Prostate gland (tissue), 2 donors: ENCODE measurements at regions not wholly inside any gene's neighbourhood (a gene's known extent, or its start where the extent isn't known, plus 50 kb on each side); places are given as distances from the start of the nearest gene placed in this dataset.

Source experiments
- DNase-seq: peaks from one replicate; pipeline ENCODE4 v3.0.0-alpha.2; 2019; ENCODE audit warnings: low spot score
- H3K27ac ChIP-seq, 2 donors: fragments of 200-600 bp; sonication (generic); 2 replicates each; pipeline ENCODE4 v1.5.1; 2017 to 2019
- H3K27me3 ChIP-seq: fragments of 200-600 bp; sonication (generic); replicated peaks from 2 replicates; pipeline ENCODE4 v1.5.1; 2019; ENCODE audit not compliant: insufficient read depth
- H3K36me3 ChIP-seq, 2 donors: fragments of 200-600 bp; sonication (generic); 1 replicate in 1 of 2; 2 replicates in 1 of 2; pipeline versions ENCODE4 v1.5.1 to v1.8.1; 2017 to 2019
- H3K4me1 ChIP-seq: fragments of 200-600 bp; sonication (generic); replicated peaks from 2 replicates; pipeline ENCODE4 v1.5.1; 2019
- H3K4me3 ChIP-seq, 2 donors: fragments of 200-600 bp; sonication (generic); 2 replicates each; pipeline ENCODE4 v1.5.1; 2017 to 2019
- H3K9me3 ChIP-seq: fragments of 200-600 bp; sonication (generic); 2 replicates; pipeline ENCODE4 v1.5.1; 2017
- CTCF ChIP-seq, 4 experiments: fragments of 200-600 bp in 2 of 4; fragments of 450-650 bp in 2 of 4; sonication (generic) in 2 of 4; IDR thresholded peaks; 1 replicate in 3 of 4; 2 replicates in 1 of 4; pipeline ENCODE4 v1.5.1; 2016 to 2019; ENCODE audit warnings: antibody characterized with exemption in 4 of 4, mild to moderate bottlenecking in 2 of 4, moderate library complexity in 2 of 4
- POLR2A ChIP-seq: fragments of 450-650 bp; IDR thresholded peaks from one replicate; pipeline ENCODE4 v1.6.1; 2016; ENCODE audit warnings: antibody characterized with exemption, mild to moderate bottlenecking
- POLR2AphosphoS5 ChIP-seq: sonication (generic); formaldehyde crosslinking; IDR thresholded peaks from one replicate; pipeline ENCODE4 v1.6.1; 2017; ENCODE audit warnings: antibody characterized with exemption
- WGBS: methylation state at CpG from one replicate; pipeline ENCODE4 v1.1.5; 2018; 5-methylcytosine and 5-hydroxymethylcytosine counted together
- intact Hi-C: fragments of 100-400 bp; cut with DNase I; formaldehyde crosslinking; loops from one replicate; pipeline ENCODE4 v1.14.2; 2022

GRCh38 chr4:180455226-180455625 lies 1788.0 kb upstream of the TENM3 start:
- Histone ChIP-seq H3K27ac (no peak overlapping the region), H3K27me3 (no peaks in the 10 kb centered on the region), H3K9me3 (no peaks in the 10 kb centered on the region), H3K4me3 (no peak overlapping the region), H3K4me1 (no peaks in the 10 kb centered on the region), H3K36me3 (no peaks in the 10 kb centered on the region)
- intact Hi-C loops, result no loop called here
- TF ChIP-seq POLR2A (no peak), CTCF (IDR thresholded peaks at IDR 0.05) (no peak), POLR2AphosphoS5 (no peak)
- 44% methylated on average over 3 of the region's 3 CpGs for WGBS
- DNase-seq, result no peak

DNA sequence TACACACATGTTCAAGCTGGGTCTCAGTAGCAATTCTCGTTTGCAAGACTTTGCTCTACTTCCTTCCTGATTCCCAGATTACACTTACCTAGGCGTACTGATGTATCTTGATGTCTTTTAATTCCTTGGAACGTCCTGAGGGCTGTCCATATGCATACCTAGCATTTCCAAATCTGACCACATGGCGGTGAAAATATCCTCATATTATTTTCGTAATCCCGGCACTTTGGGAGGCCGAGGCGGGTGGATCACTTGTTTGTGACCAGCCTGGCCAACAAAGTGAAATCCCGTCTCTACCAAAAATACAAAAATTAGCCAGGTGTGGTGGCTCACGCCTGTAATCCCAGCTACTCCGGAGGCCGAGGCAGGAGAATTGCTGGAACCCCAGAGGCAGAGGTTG lies 1786.3 kb upstream of the TENM3 start:
- no peaks in the 10 kb centered on the region for H3K9me3 ChIP-seq
- TF ChIP-seq POLR2AphosphoS5 (no peak), POLR2A (no peak), CTCF (IDR thresholded peaks at IDR 0.05) (no peak)
- no peak for DNase-seq
- intact Hi-C loops, result no loop called here
- WGBS, result 92% methylated on average over 12 of the region's 12 CpGs
- H3K4me1 ChIP-seq, result no peaks in the 10 kb centered on the region
- no peak overlapping the region for H3K27ac ChIP-seq
- no peaks in the 10 kb centered on the region for H3K36me3 ChIP-seq
- no peaks in the 10 kb centered on the region for H3K27me3 ChIP-seq
- no peak overlapping the region for H3K4me3 ChIP-seq

DNA sequence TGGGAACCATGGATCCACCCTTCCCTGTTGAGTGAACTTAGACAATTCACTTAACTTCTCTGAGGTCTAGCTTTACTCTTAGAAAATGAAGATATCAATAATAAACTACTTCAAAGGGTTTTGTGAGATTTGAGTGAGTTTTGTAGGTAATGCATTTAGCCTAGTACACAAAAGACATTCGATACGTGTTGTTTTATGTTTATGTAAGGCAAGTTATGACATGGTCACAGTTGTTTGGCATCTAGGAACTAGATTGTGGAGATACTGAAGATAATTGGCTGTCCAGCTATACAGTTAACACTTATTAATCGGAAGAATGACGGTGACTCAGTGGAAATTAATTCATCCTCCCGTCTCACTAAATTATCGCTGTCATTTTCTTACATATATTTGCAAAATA lies 1781.1 kb upstream of the TENM3 start:
- intact Hi-C loops, result no loop called here
- Histone ChIP-seq H3K4me3 (no peak overlapping the region), H3K27me3 (no peaks in the 10 kb centered on the region), H3K9me3 (no peaks in the 10 kb centered on the region), H3K27ac (no peak overlapping the region), H3K4me1 (no peaks in the 10 kb centered on the region), H3K36me3 (no peaks in the 10 kb centered on the region)
- DNase-seq, result no peak
- WGBS, result 58% methylated on average over 6 of the region's 6 CpGs
- TF ChIP-seq POLR2AphosphoS5 (no peak), POLR2A (no peak), CTCF (IDR thresholded peaks at IDR 0.05) (no peak)

- H3K27me3 ChIP-seq, result no peaks in the 10 kb centered on the region
- H3K36me3 ChIP-seq, result no peaks in the 10 kb centered on the region
- TF ChIP-seq POLR2A (no peak), CTCF (IDR thresholded peaks at IDR 0.05) (no peak), POLR2AphosphoS5 (no peak)
- no peaks in the 10 kb centered on the region for H3K4me1 ChIP-seq
- no peak overlapping the region for H3K27ac ChIP-seq
- H3K9me3 ChIP-seq, result no peaks in the 10 kb centered on the region
- no peak overlapping the region for H3K4me3 ChIP-seq
- no peak for DNase-seq
- intact Hi-C loops, result no loop called here
- WGBS, result 97% methylated on average over 3 of the region's 3 CpGs
Observed at GRCh38 chr4:180465364-180465763, 1777.8 kb upstream of the TENM3 start.

DNA sequence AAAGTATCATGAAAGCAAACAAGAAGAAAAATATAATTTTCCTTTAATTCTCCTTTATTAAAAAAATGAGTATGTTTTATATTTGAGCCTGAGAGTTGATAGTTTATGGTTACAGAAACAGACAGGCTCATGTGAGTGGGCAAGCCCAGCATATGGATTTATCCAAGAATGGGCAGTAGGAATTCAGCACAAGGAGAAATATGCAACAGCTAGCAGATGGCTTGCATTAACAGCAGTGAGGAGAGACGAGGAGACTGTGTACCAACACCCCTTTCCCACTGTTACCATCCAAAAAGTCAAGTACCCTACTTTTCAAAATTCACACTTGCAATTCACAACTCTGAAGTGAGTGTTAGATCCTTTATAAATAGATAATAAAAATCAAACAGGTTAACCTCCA lies 1760.2 kb upstream of the TENM3 start:
- H3K4me3 ChIP-seq, result no peak overlapping the region
- no peaks in the 10 kb centered on the region for H3K36me3 ChIP-seq
- no peak for TF ChIP-seq POLR2A
- TF ChIP-seq CTCF (IDR thresholded peaks at IDR 0.05), result no peak
- TF ChIP-seq POLR2AphosphoS5, result no peak
- H3K27ac ChIP-seq, result no peak overlapping the region
- intact Hi-C loops, result no loop called here
- 19% methylated on average over 1 of the region's 1 CpG for WGBS
- H3K9me3 ChIP-seq, result no peaks in the 10 kb centered on the region
- H3K27me3 ChIP-seq, result no peaks in the 10 kb centered on the region
- H3K4me1 ChIP-seq, result no peaks in the 10 kb centered on the region
- no peak for DNase-seq
